Ovary (tissue), 3 donors: ENCODE measurements at regions not wholly inside any gene's neighbourhood (a gene's known extent, or its start where the extent isn't known, plus 50 kb on each side); places are given as distances from the start of the nearest gene placed in this dataset.

Experiments
- CTCF ChIP-seq, 3 donors: fragments of 450-650 bp in 2 of 3; fragments of 200-600 bp in 1 of 3; IDR thresholded peaks; one replicate each; pipeline versions ENCODE4 v1.5.1 to v1.8.0; 2016 to 2022; ENCODE audit warnings: antibody characterized with exemption in 3 of 3, mild to moderate bottlenecking in 1 of 3
- EP300 ChIP-seq: sonication (generic); formaldehyde crosslinking; IDR thresholded peaks from one replicate; pipeline ENCODE4 v1.6.1; 2017; ENCODE audit warnings: antibody characterized with exemption
- POLR2A ChIP-seq: fragments of 450-650 bp; IDR thresholded peaks from one replicate; pipeline ENCODE4 v1.6.1; 2017; ENCODE audit warnings: antibody characterized with exemption, mild to moderate bottlenecking, moderate library complexity
- donor health status: DM: no; HTN: no; CAD: no.

DNA sequence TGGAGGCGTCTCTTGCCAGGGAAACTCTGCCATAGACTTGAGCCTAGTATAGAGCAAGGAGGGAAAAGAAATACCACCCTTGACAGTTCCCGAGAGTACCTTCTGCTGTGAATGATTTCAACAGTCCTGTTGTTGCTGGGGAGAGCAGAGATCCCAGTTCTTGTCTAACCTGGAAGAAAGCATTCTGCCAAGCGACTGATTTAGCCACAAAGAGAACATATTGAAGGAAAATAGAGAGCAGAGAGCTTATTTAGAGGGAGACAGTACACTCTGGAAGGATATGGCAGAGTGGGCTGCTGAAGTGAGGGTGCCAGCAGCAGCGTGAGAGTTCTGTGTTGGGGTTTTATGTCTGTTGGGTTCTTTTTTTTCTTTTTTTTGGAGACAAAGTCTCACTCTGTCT is 966.9 kb upstream of the TMEM132C start:
- TF ChIP-seq CTCF (IDR thresholded peaks at IDR 0.05) (no peak), EP300 (no peak), POLR2A (no peak)
